ENCODE measurements at regions not wholly inside any gene's neighbourhood (a gene's known extent, or its start where the extent isn't known, plus 50 kb on each side); places are given as distances from the start of the nearest gene placed in this dataset.

- dilution Hi-C loops (cut with MboI; ENCODE audit: extremely low pct_ligation_motif_present, low sequenced_read_pairs): no loop called here
- Histone ChIP-seq H3K9me1 (ENCODE audit: control insufficient read depth, extremely low read depth, insufficient read depth, low read length) (no peaks in the 10 kb centered on the region), H3K4me2 (ENCODE audit: control insufficient read depth, extremely low read depth, insufficient read depth, low read depth, low read length) (peak overlapping the region; percentile 28), H3K9ac (ENCODE audit: control insufficient read depth, extremely low read depth, insufficient read depth, low read length) (no peak overlapping the region), H3K36me3 (ENCODE audit: control insufficient read depth in 2 of 2, extremely low read depth in 1 of 2, insufficient read depth in 2 of 2, low read length in 2 of 2) (no peaks in the 10 kb centered on the region), H3K79me2 (ENCODE audit: control insufficient read depth, insufficient read depth, low read length) (no peaks in the 10 kb centered on the region), H3K27ac (ENCODE audit: control insufficient read depth, insufficient read depth, low read length) (peak overlapping the region; percentile 42), H2AFZ (ENCODE audit: control insufficient read depth, low read length) (no peak overlapping the region), H3K9me3 (ENCODE audit: control insufficient read depth, low read depth, low read length) (no peaks in the 10 kb centered on the region), H3K4me3 (ENCODE audit: control insufficient read depth in 2 of 3, extremely low read depth in 1 of 3, insufficient read depth in 2 of 3, low read depth in 1 of 3, low read length in 3 of 3) (no peak overlapping the region), H4K20me1 (ENCODE audit: control insufficient read depth, extremely low read depth, insufficient read depth, low read length) (no peaks in the 10 kb centered on the region), H3K4me1 (ENCODE audit: control insufficient read depth, extremely low read depth, insufficient read depth, low read length) (peaks cover 6% of the 10 kb centered on the region), H3K27me3 (ENCODE audit: control insufficient read depth, extremely low read depth, insufficient read depth, low read length) (no peaks in the 10 kb centered on the region)
- no peak for FAIRE-seq
- DNase-seq (ENCODE audit: low read depth, low spot score): no peak
- no peak for TF ChIP-seq CTCF (optimal IDR thresholded peaks at IDR 0.05 in 1 of 3, IDR thresholded peaks at IDR 0.05 in 1 of 3, conservative IDR thresholded peaks at IDR 0.05 in 1 of 3; ENCODE audit: extremely low read depth in 1 of 3, insufficient read depth in 2 of 3, low read length in 3 of 3)
- no peak for TF ChIP-seq EZH2 (IDR thresholded peaks at IDR 0.05; ENCODE audit: low read length)
Observed at GRCh38 chrX:97882306-97882705, 998.6 kb downstream of the RPA4 start.

GRCh38 chrX:97895751-97896150, 1012.0 kb downstream of the RPA4 start:
- Histone ChIP-seq H3K27ac (ENCODE audit: control insufficient read depth, insufficient read depth, low read length) (no peak overlapping the region), H2AFZ (ENCODE audit: control insufficient read depth, low read length) (no peak overlapping the region)

More at GRCh38 chrX:97895751-97896150, 1012.0 kb downstream of the RPA4 start:
- Histone ChIP-seq H3K9me3 (ENCODE audit: control insufficient read depth, low read depth, low read length) (no peaks in the 10 kb centered on the region), H3K27me3 (ENCODE audit: control insufficient read depth, extremely low read depth, insufficient read depth, low read length) (no peaks in the 10 kb centered on the region), H3K4me1 (ENCODE audit: control insufficient read depth, extremely low read depth, insufficient read depth, low read length) (peaks cover 4% of the 10 kb centered on the region), H3K9ac (ENCODE audit: control insufficient read depth, extremely low read depth, insufficient read depth, low read length) (no peak overlapping the region), H3K4me2 (ENCODE audit: control insufficient read depth, extremely low read depth, insufficient read depth, low read depth, low read length) (no peak overlapping the region), H3K9me1 (ENCODE audit: control insufficient read depth, extremely low read depth, insufficient read depth, low read length) (no peaks in the 10 kb centered on the region), H4K20me1 (ENCODE audit: control insufficient read depth, extremely low read depth, insufficient read depth, low read length) (no peaks in the 10 kb centered on the region), H3K4me3 (ENCODE audit: control insufficient read depth in 2 of 3, extremely low read depth in 1 of 3, insufficient read depth in 2 of 3, low read depth in 1 of 3, low read length in 3 of 3) (no peak overlapping the region), H3K79me2 (ENCODE audit: control insufficient read depth, insufficient read depth, low read length) (no peaks in the 10 kb centered on the region), H3K36me3 (ENCODE audit: control insufficient read depth in 2 of 2, extremely low read depth in 1 of 2, insufficient read depth in 2 of 2, low read length in 2 of 2) (no peaks in the 10 kb centered on the region)
- no peak for FAIRE-seq
- dilution Hi-C loops (cut with MboI; ENCODE audit: extremely low pct_ligation_motif_present, low sequenced_read_pairs): no loop called here
- DNase-seq (ENCODE audit: low read depth, low spot score): no peak
- TF ChIP-seq EZH2 (IDR thresholded peaks at IDR 0.05; ENCODE audit: low read length) (no peak), CTCF (optimal IDR thresholded peaks at IDR 0.05 in 1 of 3, IDR thresholded peaks at IDR 0.05 in 1 of 3, conservative IDR thresholded peaks at IDR 0.05 in 1 of 3; ENCODE audit: extremely low read depth in 1 of 3, insufficient read depth in 2 of 3, low read length in 3 of 3) (no peak)

Data from keratinocyte (primary cell).